ENCODE measurements at regions not wholly inside any gene's neighbourhood (a gene's known extent, or its start where the extent isn't known, plus 50 kb on each side); places are given as distances from the start of the nearest gene placed in this dataset.

- Histone ChIP-seq H3K27ac (no peak overlapping the region), H3K4me1 (ENCODE audit: control insufficient read depth in 1 of 2, insufficient read depth in 1 of 2, low read depth in 1 of 2, low read length in 1 of 2) (peaks cover 6 to 14% of the 10 kb centered on the region in 2 experiments), H3K4me3 (ENCODE audit: low read depth in 1 of 2, low read length in 1 of 2) (no peak overlapping the region), H3K9me3 (no peaks in the 10 kb centered on the region), H3K36me3 (no peaks in the 10 kb centered on the region), H3K27me3 (peaks cover 47% of the 10 kb centered on the region)
- TF ChIP-seq CTCF (IDR thresholded peaks at IDR 0.05) = no peak
These were observed 157.3 kb upstream of the NPVF start for GRCh38 chr7:25385506-25386136.

- Histone ChIP-seq H3K4me3 (ENCODE audit: low read depth in 1 of 2, low read length in 1 of 2) (no peak overlapping the region), H3K27ac (no peak overlapping the region), H3K27me3 (peaks cover 54% of the 10 kb centered on the region), H3K36me3 (no peaks in the 10 kb centered on the region), H3K9me3 (no peaks in the 10 kb centered on the region), H3K4me1 (ENCODE audit: control insufficient read depth in 1 of 2, insufficient read depth in 1 of 2, low read depth in 1 of 2, low read length in 1 of 2) (peaks cover 6 to 14% of the 10 kb centered on the region in 2 experiments)
- TF ChIP-seq CTCF (IDR thresholded peaks at IDR 0.05) = no peak
These were observed 158.0 kb upstream of the NPVF start for GRCh38 chr7:25386311-25386744.

GRCh38 chr7:25388681-25389080, 160.4 kb upstream of the NPVF start:
- TF ChIP-seq CTCF (IDR thresholded peaks at IDR 0.05) = no peak
- Histone ChIP-seq H3K27me3 (peaks cover 53% of the 10 kb centered on the region), H3K27ac (no peak overlapping the region), H3K9me3 (no peaks in the 10 kb centered on the region), H3K4me1 (ENCODE audit: control insufficient read depth in 1 of 2, insufficient read depth in 1 of 2, low read depth in 1 of 2, low read length in 1 of 2) (peaks cover 6 to 14% of the 10 kb centered on the region in 2 experiments), H3K36me3 (no peaks in the 10 kb centered on the region), H3K4me3 (ENCODE audit: low read depth in 1 of 2, low read length in 1 of 2) (no peak overlapping the region)

- no peak overlapping the region for H3K4me3 ChIP-seq (ENCODE audit: low read depth in 1 of 2, low read length in 1 of 2)
- H3K27ac ChIP-seq = no peak overlapping the region
- H3K36me3 ChIP-seq = no peaks in the 10 kb centered on the region
- peaks cover 52% of the 10 kb centered on the region for H3K27me3 ChIP-seq
- H3K4me1 ChIP-seq (ENCODE audit: control insufficient read depth in 1 of 2, insufficient read depth in 1 of 2, low read depth in 1 of 2, low read length in 1 of 2) = peaks cover 6 to 14% of the 10 kb centered on the region in 2 experiments
- no peak for TF ChIP-seq CTCF (IDR thresholded peaks at IDR 0.05)
- no peaks in the 10 kb centered on the region for H3K9me3 ChIP-seq
These were observed 161.3 kb upstream of the NPVF start for GRCh38 chr7:25389489-25390106.

GRCh38 chr7:25391295-25391861, 163.1 kb upstream of the NPVF start:
- H3K36me3 ChIP-seq = no peaks in the 10 kb centered on the region
- peaks cover 6 to 14% of the 10 kb centered on the region in 2 experiments for H3K4me1 ChIP-seq (ENCODE audit: control insufficient read depth in 1 of 2, insufficient read depth in 1 of 2, low read depth in 1 of 2, low read length in 1 of 2)
- no peak for TF ChIP-seq CTCF (IDR thresholded peaks at IDR 0.05)
- H3K9me3 ChIP-seq = no peaks in the 10 kb centered on the region
- no peak overlapping the region for H3K27ac ChIP-seq
- H3K4me3 ChIP-seq (ENCODE audit: low read depth in 1 of 2, low read length in 1 of 2) = no peak overlapping the region
- H3K27me3 ChIP-seq = peaks cover 61% of the 10 kb centered on the region

Measured in neutrophil (primary cell).